Breast epithelium (tissue), 3 donors: ENCODE measurements at regions not wholly inside any gene's neighbourhood (a gene's known extent, or its start where the extent isn't known, plus 50 kb on each side); places are given as distances from the start of the nearest gene placed in this dataset.

Experiments
- POLR2A ChIP-seq: fragments of 450-650 bp; IDR thresholded peaks from one replicate; pipeline ENCODE4 v1.6.1; 2016; ENCODE audit warnings: antibody characterized with exemption, mild to moderate bottlenecking, moderate library complexity
- POLR2AphosphoS5 ChIP-seq, 3 donors: sonication (generic); formaldehyde crosslinking; IDR thresholded peaks; one replicate each; pipeline ENCODE4 v1.6.1; 2017; ENCODE audit warnings: antibody characterized with exemption in 3 of 3
- TF ChIP-seq, protein P1 (sequence below), 3 donors: fragments of 450-650 bp; IDR thresholded peaks; one replicate each; pipeline ENCODE4 v1.5.1; 2016 to 2017; ENCODE audit warnings: antibody characterized with exemption in 3 of 3, mild to moderate bottlenecking in 3 of 3, moderate library complexity in 3 of 3

DNA sequence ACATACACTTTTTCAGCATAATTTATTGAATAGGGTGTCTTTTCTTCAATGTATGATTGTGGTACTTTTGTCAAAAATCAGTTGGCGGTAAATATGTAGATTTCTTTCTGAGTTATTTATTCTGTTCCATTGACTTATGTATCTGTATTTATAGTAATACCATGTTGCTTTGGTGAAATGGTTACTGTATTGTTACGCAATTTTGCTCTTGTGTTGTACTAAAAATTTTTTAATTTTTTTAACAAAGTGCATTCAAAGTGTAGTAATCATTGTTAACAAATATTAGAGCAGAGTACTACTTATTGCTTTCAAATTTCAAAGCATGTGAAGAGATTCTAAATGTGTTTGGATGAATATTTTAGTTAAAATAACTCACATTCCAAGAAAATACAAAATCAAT, 915.4 kb downstream of the PCDH19 start:
- TF ChIP-seq POLR2AphosphoS5 (IDR thresholded peaks at IDR 0.05) (no peak), POLR2A (no peak)
- TF ChIP-seq, protein P1, sequence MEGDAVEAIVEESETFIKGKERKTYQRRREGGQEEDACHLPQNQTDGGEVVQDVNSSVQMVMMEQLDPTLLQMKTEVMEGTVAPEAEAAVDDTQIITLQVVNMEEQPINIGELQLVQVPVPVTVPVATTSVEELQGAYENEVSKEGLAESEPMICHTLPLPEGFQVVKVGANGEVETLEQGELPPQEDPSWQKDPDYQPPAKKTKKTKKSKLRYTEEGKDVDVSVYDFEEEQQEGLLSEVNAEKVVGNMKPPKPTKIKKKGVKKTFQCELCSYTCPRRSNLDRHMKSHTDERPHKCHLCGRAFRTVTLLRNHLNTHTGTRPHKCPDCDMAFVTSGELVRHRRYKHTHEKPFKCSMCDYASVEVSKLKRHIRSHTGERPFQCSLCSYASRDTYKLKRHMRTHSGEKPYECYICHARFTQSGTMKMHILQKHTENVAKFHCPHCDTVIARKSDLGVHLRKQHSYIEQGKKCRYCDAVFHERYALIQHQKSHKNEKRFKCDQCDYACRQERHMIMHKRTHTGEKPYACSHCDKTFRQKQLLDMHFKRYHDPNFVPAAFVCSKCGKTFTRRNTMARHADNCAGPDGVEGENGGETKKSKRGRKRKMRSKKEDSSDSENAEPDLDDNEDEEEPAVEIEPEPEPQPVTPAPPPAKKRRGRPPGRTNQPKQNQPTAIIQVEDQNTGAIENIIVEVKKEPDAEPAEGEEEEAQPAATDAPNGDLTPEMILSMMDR (IDR thresholded peaks at IDR 0.05): no peak
